Sigmoid colon (tissue), 6 donors: ENCODE measurements at regions not wholly inside any gene's neighbourhood (a gene's known extent, or its start where the extent isn't known, plus 50 kb on each side); places are given as distances from the start of the nearest gene placed in this dataset.

Source experiments
- DNase-seq: peaks from one replicate; pipeline ENCODE4 v3.0.0-alpha.2; 2019
- H3K27ac ChIP-seq, 4 donors: fragments of 200-600 bp; sonication (generic); one replicate each; pipeline ENCODE4 v1.5.1; 2016 to 2019; ENCODE audit warnings: mild to moderate bottlenecking in 1 of 4
- H3K27me3 ChIP-seq, 3 donors: fragments of 200-600 bp; sonication (generic); one replicate each; pipeline ENCODE4 v1.5.1; 2019; ENCODE audit warnings: mild to moderate bottlenecking in 1 of 3
- H3K36me3 ChIP-seq, 4 donors: fragments of 200-600 bp; sonication (generic); one replicate each; pipeline ENCODE4 v1.5.1; 2016 to 2019
- H3K4me1 ChIP-seq, 4 donors: fragments of 200-600 bp; sonication (generic); one replicate each; pipeline ENCODE4 v1.5.1; 2017 to 2019
- H3K4me3 ChIP-seq, 4 donors: fragments of 200-600 bp; sonication (generic); one replicate each; pipeline ENCODE4 v1.5.1; 2017 to 2019; ENCODE audit warnings: mild to moderate bottlenecking in 2 of 4, moderate library complexity in 1 of 4
- H3K9me3 ChIP-seq, 4 donors: fragments of 200-600 bp in 3 of 4; sonication (generic) in 3 of 4; one replicate each; pipeline versions ENCODE4 v1.5.1 to v1.6.1; 2013 to 2019
- EP300 ChIP-seq, 4 donors: sonication (generic); formaldehyde crosslinking; IDR thresholded peaks; one replicate each; pipeline ENCODE4 v1.6.1; 2017; ENCODE audit warnings: antibody characterized with exemption in 4 of 4
- POLR2A ChIP-seq, 2 donors: fragments of 450-650 bp; IDR thresholded peaks; one replicate each; pipeline ENCODE4 v1.6.1; 2016; ENCODE audit warnings: antibody characterized with exemption in 2 of 2, mild to moderate bottlenecking in 2 of 2, moderate library complexity in 2 of 2
- POLR2AphosphoS5 ChIP-seq, 4 donors: sonication (generic); formaldehyde crosslinking; IDR thresholded peaks; one replicate each; pipeline ENCODE4 v1.6.1; 2017; ENCODE audit warnings: antibody characterized with exemption in 4 of 4
- WGBS, 2 donors: extraction: QIAGEN DNeasy Blood & Tissue Kit; methylation state at CpG; one replicate each; pipeline ENCODE4 v1.1.7; 2013; 5-methylcytosine and 5-hydroxymethylcytosine counted together
- intact Hi-C: fragments of 100-400 bp; cut with DNase I; formaldehyde crosslinking; loops from one replicate; pipeline ENCODE4 v1.15.1; 2023
- TF ChIP-seq, protein P1 (sequence below), 4 experiments: fragments of 450-650 bp in 3 of 4; fragments of 200-600 bp in 1 of 4; IDR thresholded peaks; one replicate each; pipeline ENCODE4 v1.5.1; 2016 to 2019; ENCODE audit warnings: antibody characterized with exemption in 4 of 4, mild to moderate bottlenecking in 3 of 4, moderate library complexity in 2 of 4
- donor health status: healthy with polysubstance abuse.
- donor health status: healthy.

DNA sequence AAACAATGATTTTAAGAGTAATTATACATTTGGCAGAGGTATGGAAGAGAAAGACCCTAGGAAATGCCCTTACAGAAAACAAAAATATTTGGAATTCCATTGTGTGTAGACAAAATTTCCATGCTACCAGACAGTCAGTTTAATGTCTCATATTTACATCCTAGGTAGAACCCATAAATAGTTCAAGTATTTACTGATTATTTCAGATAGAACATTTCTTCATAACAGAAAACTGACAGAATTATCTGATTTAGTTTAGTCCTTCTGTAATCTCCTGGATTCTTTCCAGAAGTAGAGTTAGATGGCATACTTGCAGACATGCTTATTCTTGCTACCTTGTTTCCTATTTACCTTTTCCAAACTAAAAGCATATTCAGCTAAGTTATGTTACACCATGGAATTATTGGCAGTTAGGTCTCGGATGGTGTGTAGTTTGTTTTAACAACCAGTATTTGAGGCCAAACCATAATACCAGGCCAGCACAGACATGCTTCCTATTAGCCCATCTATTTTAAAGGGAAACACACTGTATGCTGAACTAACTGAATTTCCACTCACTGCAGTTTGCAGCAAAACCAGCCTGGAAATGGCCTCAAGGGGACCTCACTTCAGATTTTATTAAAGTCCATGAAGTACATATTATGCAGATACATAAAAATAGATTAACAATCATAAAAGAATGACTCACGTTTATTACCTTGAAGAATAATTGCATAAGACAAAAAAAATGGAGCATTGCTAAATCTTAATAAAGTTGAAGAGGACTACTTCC lies 126.6 kb upstream of the LRIG3 start:
- H3K4me1 ChIP-seq = peaks cover 0 to 4% (median 1%) of the 10 kb centered on the region in 4 donors
- H3K9me3 ChIP-seq = no peaks in the 10 kb centered on the region
- intact Hi-C loops = no loop called here
- no peak overlapping the region for H3K4me3 ChIP-seq
- no peak for TF ChIP-seq POLR2A (IDR thresholded peaks at IDR 0.05)
- no peak for TF ChIP-seq EP300 (IDR thresholded peaks at IDR 0.05)
- TF ChIP-seq POLR2AphosphoS5 (IDR thresholded peaks at IDR 0.05) = no peak
- TF ChIP-seq, protein P1, sequence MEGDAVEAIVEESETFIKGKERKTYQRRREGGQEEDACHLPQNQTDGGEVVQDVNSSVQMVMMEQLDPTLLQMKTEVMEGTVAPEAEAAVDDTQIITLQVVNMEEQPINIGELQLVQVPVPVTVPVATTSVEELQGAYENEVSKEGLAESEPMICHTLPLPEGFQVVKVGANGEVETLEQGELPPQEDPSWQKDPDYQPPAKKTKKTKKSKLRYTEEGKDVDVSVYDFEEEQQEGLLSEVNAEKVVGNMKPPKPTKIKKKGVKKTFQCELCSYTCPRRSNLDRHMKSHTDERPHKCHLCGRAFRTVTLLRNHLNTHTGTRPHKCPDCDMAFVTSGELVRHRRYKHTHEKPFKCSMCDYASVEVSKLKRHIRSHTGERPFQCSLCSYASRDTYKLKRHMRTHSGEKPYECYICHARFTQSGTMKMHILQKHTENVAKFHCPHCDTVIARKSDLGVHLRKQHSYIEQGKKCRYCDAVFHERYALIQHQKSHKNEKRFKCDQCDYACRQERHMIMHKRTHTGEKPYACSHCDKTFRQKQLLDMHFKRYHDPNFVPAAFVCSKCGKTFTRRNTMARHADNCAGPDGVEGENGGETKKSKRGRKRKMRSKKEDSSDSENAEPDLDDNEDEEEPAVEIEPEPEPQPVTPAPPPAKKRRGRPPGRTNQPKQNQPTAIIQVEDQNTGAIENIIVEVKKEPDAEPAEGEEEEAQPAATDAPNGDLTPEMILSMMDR (IDR thresholded peaks at IDR 0.05) = no peak
- no peak for DNase-seq
- no peaks in the 10 kb centered on the region for H3K36me3 ChIP-seq
- no peaks in the 10 kb centered on the region for H3K27me3 ChIP-seq
- no peak overlapping the region for H3K27ac ChIP-seq
- 17 to 60% methylated on average over 2 of the region's 2 CpGs for WGBS, 2 donors

DNA sequence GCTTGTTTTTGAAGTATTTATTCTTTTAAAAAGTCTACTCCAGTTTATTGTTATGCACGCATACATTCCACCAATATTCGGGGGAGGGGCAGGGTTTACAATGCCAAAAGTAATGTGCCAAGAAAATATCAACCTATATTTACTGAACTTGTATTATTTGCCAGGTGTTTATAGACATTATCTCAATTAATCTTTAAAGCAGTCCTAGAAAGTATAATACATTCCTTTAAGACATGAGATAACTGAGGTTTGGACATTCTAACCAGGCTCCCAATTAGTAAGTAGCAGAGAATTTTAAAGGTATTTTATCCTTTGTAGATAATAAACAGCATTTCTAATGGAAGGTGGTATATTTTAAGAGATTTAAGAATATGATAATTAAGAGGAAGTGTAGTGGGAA lies 124.5 kb upstream of the LRIG3 start:
- no peak for TF ChIP-seq POLR2A (IDR thresholded peaks at IDR 0.05)
- no peak for TF ChIP-seq EP300 (IDR thresholded peaks at IDR 0.05)
- TF ChIP-seq, protein P1 (IDR thresholded peaks at IDR 0.05) = no peak
- TF ChIP-seq POLR2AphosphoS5 (IDR thresholded peaks at IDR 0.05) = no peak
- Histone ChIP-seq H3K9me3 (no peaks in the 10 kb centered on the region), H3K36me3 (no peaks in the 10 kb centered on the region), H3K4me3 (no peak overlapping the region), H3K4me1 (peaks cover 0 to 19% (median 12%) of the 10 kb centered on the region in 4 donors), H3K27me3 (no peaks in the 10 kb centered on the region), H3K27ac (no peak overlapping the region)
- intact Hi-C loops = no loop called here
- 75 to 89% methylated on average over 2 of the region's 2 CpGs for WGBS, 2 donors
- no peak for DNase-seq

DNA sequence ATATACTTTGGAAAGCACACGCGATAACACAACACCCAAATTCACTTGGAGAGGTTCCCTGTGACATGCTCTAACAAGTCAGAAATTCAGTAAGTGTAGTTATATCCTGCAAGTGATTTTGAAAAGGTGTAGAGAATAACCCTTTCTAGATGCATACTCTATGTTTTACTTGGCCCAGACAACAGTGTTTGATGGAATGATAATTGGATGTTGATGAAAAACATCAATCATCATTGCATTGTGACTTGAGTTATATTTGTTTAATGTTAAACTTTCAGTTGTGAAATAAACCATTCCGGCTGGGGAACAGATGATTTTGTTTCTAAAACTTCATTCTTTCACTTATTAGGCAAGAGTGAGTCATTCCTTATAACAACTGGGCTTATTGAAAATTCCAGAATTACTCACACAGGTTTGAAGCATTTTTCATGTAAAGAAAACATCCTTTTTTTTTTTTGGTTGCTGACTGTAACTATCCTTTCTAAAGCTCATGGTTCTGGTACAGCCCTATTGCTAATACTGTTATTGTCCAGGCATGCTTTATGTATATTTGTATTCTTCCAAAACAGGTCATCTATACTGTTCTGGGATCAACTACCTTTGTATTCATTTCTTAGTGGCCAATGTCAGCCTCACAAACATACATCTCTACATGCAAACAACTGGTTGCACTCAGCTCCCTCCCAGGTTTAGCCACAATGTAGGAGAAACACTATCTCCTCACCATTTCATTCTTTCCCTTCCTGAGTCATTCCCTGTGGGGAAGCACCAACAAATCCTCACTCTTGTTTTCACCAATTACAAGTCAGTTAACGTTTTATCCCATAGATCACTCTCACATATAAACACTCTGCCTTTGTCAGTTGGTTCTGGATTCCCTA lies 121.2 kb upstream of the LRIG3 start:
- Histone ChIP-seq H3K27me3 (no peaks in the 10 kb centered on the region), H3K36me3 (no peaks in the 10 kb centered on the region), H3K27ac (peak overlapping the region; percentile 8 to 79 (median 58)), H3K9me3 (no peaks in the 10 kb centered on the region), H3K4me3 (no peak overlapping the region), H3K4me1 (peaks cover 0 to 19% (median 12%) of the 10 kb centered on the region in 4 donors)
- intact Hi-C loops = no loop called here
- 58 to 73% methylated on average over 4 of the region's 4 CpGs for WGBS, 2 donors
- DNase-seq = no peak
- no peak for TF ChIP-seq EP300 (IDR thresholded peaks at IDR 0.05)
- TF ChIP-seq POLR2AphosphoS5 (IDR thresholded peaks at IDR 0.05) = peak; percentile 50 to 78 (median 59)

DNA sequence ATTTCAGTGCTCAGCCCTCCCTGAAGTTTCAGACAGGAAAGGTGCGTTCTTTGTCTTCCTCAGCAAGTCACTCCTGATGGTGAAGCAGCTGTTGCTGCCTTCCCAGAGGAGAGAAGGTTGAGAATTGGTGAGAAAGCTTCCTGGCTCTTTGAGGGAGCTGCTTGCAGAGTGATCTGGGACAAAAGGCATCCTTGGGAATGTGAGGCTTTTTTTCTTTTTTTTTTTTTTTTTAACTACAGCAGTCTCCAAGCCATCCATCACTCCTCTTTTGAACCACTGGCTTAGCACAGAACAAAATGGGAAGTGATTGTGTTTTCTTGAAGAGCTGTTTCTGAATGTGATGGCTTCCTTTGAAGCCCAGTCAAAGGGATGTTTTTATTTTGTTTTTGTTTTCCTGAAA lies 120.4 kb upstream of the LRIG3 start:
- intact Hi-C loops = no loop called here
- no peak for TF ChIP-seq POLR2A (IDR thresholded peaks at IDR 0.05)
- TF ChIP-seq, protein P1 (IDR thresholded peaks at IDR 0.05) = no peak
- TF ChIP-seq EP300 (IDR thresholded peaks at IDR 0.05) = no peak
- TF ChIP-seq POLR2AphosphoS5 (IDR thresholded peaks at IDR 0.05) = no peak
- H3K4me3 ChIP-seq = no peak overlapping the region
- peaks cover 0 to 19% (median 12%) of the 10 kb centered on the region in 4 donors for H3K4me1 ChIP-seq
- H3K27ac ChIP-seq = peak overlapping the region; percentile 8 to 79 (median 58)
- peak; percentile 61 for DNase-seq
- no peaks in the 10 kb centered on the region for H3K27me3 ChIP-seq
- H3K36me3 ChIP-seq = no peaks in the 10 kb centered on the region
- H3K9me3 ChIP-seq = no peaks in the 10 kb centered on the region
- WGBS, 2 donors = 60 to 72% methylated on average over 1 of the region's 1 CpG

DNA sequence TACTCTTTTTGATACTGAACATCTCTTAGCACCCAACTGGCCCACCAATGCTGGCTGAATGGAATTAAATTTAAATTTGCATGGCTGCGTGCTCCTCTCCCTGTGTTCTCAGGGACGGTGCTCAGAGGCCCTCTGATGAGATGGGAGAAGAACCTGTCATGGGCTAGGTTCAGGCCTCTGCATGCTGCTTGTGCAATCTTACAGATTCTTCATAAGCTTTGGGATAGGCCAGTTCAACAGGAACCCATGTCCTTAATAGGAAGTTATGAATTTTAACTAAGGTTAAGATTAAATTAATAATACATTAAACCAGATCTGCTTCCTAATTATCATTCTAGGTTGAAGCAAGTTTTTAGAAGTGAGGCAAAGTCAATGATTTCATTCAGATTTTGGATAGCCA lies 119.7 kb upstream of the LRIG3 start:
- intact Hi-C loops = no loop called here
- 93% methylated on average over 2 of the region's 2 CpGs for WGBS, 2 donors
- Histone ChIP-seq H3K36me3 (no peaks in the 10 kb centered on the region), H3K27me3 (no peaks in the 10 kb centered on the region), H3K9me3 (no peaks in the 10 kb centered on the region), H3K4me1 (peaks cover 0 to 19% (median 12%) of the 10 kb centered on the region in 4 donors), H3K27ac (peak overlapping the region in 3 of 4 donors; percentile 53 to 79 (median 62)), H3K4me3 (no peak overlapping the region)
- no peak for DNase-seq
- TF ChIP-seq, protein P1 (IDR thresholded peaks at IDR 0.05) = no peak
- TF ChIP-seq POLR2AphosphoS5 (IDR thresholded peaks at IDR 0.05) (no peak), EP300 (IDR thresholded peaks at IDR 0.05) (no peak), POLR2A (IDR thresholded peaks at IDR 0.05) (no peak)
